Neural progenitor cell (in vitro differentiated cells): ENCODE measurements at regions not wholly inside any gene's neighbourhood (a gene's known extent, or its start where the extent isn't known, plus 50 kb on each side); places are given as distances from the start of the nearest gene placed in this dataset.
"Not testable (repeated sequence)": the region's sequence is repeated elsewhere in the genome, so short reads cannot be mapped to it uniquely, and the experiment has no call there.

Experiments
- EZH2 ChIP-seq: fragments of 200-600 bp; sonication (generic); IDR thresholded peaks from 2 replicates; pipeline ENCODE4 v1.6.1; 2017; ENCODE audit warnings: antibody characterized with exemption, mild to moderate bottlenecking, moderate library complexity
- TF ChIP-seq, protein P1 (sequence below): fragments of 200-600 bp; sonication (generic); IDR thresholded peaks from 2 replicates; pipeline ENCODE4 v1.5.1; 2017; ENCODE audit warnings: antibody characterized with exemption, mild to moderate bottlenecking

DNA sequence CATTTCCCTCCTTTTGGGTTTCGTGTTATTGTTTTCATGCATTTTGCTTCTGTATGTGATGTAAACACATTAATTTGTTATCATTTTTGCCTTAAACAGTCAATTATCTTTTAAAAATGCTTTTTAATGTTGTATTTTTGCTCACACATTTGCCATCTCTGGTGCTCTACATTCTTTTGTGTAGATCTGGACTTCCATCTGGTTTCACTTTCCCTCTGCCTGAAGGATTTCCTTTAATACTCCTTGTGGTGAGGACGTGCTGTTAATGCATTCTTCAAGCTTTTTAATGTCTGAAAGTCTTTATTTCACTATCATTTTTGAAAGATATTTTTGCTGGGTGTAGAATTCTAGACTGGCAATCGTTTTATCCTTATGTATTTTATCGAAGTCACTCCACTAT is 3945.9 kb upstream of the OR11H1 start:
- not testable (repeated sequence) for TF ChIP-seq EZH2
- TF ChIP-seq, protein P1, sequence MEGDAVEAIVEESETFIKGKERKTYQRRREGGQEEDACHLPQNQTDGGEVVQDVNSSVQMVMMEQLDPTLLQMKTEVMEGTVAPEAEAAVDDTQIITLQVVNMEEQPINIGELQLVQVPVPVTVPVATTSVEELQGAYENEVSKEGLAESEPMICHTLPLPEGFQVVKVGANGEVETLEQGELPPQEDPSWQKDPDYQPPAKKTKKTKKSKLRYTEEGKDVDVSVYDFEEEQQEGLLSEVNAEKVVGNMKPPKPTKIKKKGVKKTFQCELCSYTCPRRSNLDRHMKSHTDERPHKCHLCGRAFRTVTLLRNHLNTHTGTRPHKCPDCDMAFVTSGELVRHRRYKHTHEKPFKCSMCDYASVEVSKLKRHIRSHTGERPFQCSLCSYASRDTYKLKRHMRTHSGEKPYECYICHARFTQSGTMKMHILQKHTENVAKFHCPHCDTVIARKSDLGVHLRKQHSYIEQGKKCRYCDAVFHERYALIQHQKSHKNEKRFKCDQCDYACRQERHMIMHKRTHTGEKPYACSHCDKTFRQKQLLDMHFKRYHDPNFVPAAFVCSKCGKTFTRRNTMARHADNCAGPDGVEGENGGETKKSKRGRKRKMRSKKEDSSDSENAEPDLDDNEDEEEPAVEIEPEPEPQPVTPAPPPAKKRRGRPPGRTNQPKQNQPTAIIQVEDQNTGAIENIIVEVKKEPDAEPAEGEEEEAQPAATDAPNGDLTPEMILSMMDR = not testable (repeated sequence)
